Activated CD4-positive, alpha-beta T cell treated with anti-CD3 and anti-CD28 coated beads, Interleukin-2, amount 50 U/mL, for 1 hour (primary cell): ENCODE measurements at regions not wholly inside any gene's neighbourhood (a gene's known extent, or its start where the extent isn't known, plus 50 kb on each side); places are given as distances from the start of the nearest gene placed in this dataset.

Source experiments
- DNase-seq: peaks from one replicate; pipeline ENCODE4 v3.0.0-alpha.2; 2020

- DNase-seq: no peak
Observed at GRCh38 chr10:78813998-78814399, 254.8 kb upstream of the ZMIZ1 start.

- no peak for DNase-seq
Observed at GRCh38 chr10:78814407-78814806, 254.4 kb upstream of the ZMIZ1 start.

GRCh38 chr10:78815702-78816334 is 252.9 kb upstream of the ZMIZ1 start:
- DNase-seq: no peak

GRCh38 chr10:78817361-78817760 is 251.4 kb upstream of the ZMIZ1 start:
- DNase-seq: no peak

GRCh38 chr10:78817804-78818203 is 251.0 kb upstream of the ZMIZ1 start:
- no peak for DNase-seq

GRCh38 chr10:78819361-78820006 is 249.3 kb upstream of the ZMIZ1 start:
- DNase-seq: no peak

- no peak for DNase-seq
Observed at GRCh38 chr10:78820007-78820362, 248.8 kb upstream of the ZMIZ1 start.

GRCh38 chr10:78821052-78821451 is 247.7 kb upstream of the ZMIZ1 start:
- no peak for DNase-seq

- no peak for DNase-seq
Observed at GRCh38 chr10:78828647-78829539, 239.9 kb upstream of the ZMIZ1 start.

- no peak for DNase-seq
Observed at GRCh38 chr10:78829565-78829964, 239.2 kb upstream of the ZMIZ1 start.

GRCh38 chr10:78830062-78830975 is 238.4 kb upstream of the ZMIZ1 start:
- DNase-seq: no peak

- DNase-seq: no peak
Observed at GRCh38 chr10:78830976-78831375, 237.8 kb upstream of the ZMIZ1 start.

- no peak for DNase-seq
Observed at GRCh38 chr10:78831461-78831860, 237.3 kb upstream of the ZMIZ1 start.

GRCh38 chr10:78832281-78832680 is 236.5 kb upstream of the ZMIZ1 start:
- no peak for DNase-seq

GRCh38 chr10:78838141-78838657 is 230.6 kb upstream of the ZMIZ1 start:
- DNase-seq: no peak

- no peak for DNase-seq
Observed at GRCh38 chr10:78843495-78843894, 225.3 kb upstream of the ZMIZ1 start.

GRCh38 chr10:78844960-78845607 is 223.7 kb upstream of the ZMIZ1 start:
- DNase-seq: no peak

- no peak for DNase-seq
Observed at GRCh38 chr10:78846071-78846470, 222.7 kb upstream of the ZMIZ1 start.

GRCh38 chr10:78846760-78847159 is 222.0 kb upstream of the ZMIZ1 start:
- DNase-seq: no peak

GRCh38 chr10:78847485-78847884 is 221.3 kb upstream of the ZMIZ1 start:
- DNase-seq: no peak

GRCh38 chr10:78849115-78849514 is 219.7 kb upstream of the ZMIZ1 start:
- DNase-seq: no peak

GRCh38 chr10:78849731-78850130 is 219.0 kb upstream of the ZMIZ1 start:
- no peak for DNase-seq
